Hepatocyte (in vitro differentiated cells): ENCODE measurements at regions not wholly inside any gene's neighbourhood (a gene's known extent, or its start where the extent isn't known, plus 50 kb on each side); places are given as distances from the start of the nearest gene placed in this dataset.
"Not testable (repeated sequence)": the region's sequence is repeated elsewhere in the genome, so short reads cannot be mapped to it uniquely, and the experiment has no call there.

Source experiments
- DNase-seq: peaks from one replicate; pipeline ENCODE4 v3.0.0-alpha.2; 2016; ENCODE audit warnings: low spot score
- H2AFZ ChIP-seq: fragments of 200-600 bp; sonication (generic); 2 replicates; pipeline ENCODE4 v1.6.0; 2016; ENCODE audit warnings: antibody characterized with exemption, mild to moderate bottlenecking
- H3K27ac ChIP-seq: fragments of 200-600 bp; sonication (generic); 2 replicates; pipeline ENCODE4 v1.5.1; 2016; ENCODE audit warnings: mild to moderate bottlenecking
- H3K27me3 ChIP-seq: fragments of 200-600 bp; sonication (generic); 2 replicates; pipeline ENCODE4 v1.6.1; 2016
- H3K36me3 ChIP-seq: fragments of 200-600 bp; sonication (generic); replicated peaks from 2 replicates; pipeline ENCODE4 v1.5.1; 2016; ENCODE audit warnings: low read depth; ENCODE audit not compliant: insufficient read depth
- H3K4me1 ChIP-seq: fragments of 200-600 bp; sonication (generic); 2 replicates; pipeline ENCODE4 v1.5.1; 2016; ENCODE audit warnings: mild to moderate bottlenecking, moderate library complexity; ENCODE audit not compliant: insufficient read depth
- H3K4me2 ChIP-seq: fragments of 200-600 bp; sonication (generic); 2 replicates; pipeline ENCODE4 v1.6.0; 2016
- H3K4me3 ChIP-seq: fragments of 200-600 bp; sonication (generic); 2 replicates; pipeline ENCODE4 v1.5.1; 2016; ENCODE audit warnings: mild to moderate bottlenecking
- H3K79me2 ChIP-seq: fragments of 200-600 bp; sonication (generic); 2 replicates; pipeline ENCODE4 v1.6.0; 2017; ENCODE audit warnings: mild to moderate bottlenecking
- H3K9me2 ChIP-seq: fragments of 200-600 bp; sonication (generic); replicated peaks from 2 replicates; pipeline ENCODE4 v1.6.0; 2017; ENCODE audit warnings: mild to moderate bottlenecking; ENCODE audit not compliant: insufficient read depth
- H3K9me3 ChIP-seq: fragments of 200-600 bp; sonication (generic); 2 replicates; pipeline ENCODE4 v1.5.1; 2016; ENCODE audit warnings: low read depth, mild to moderate bottlenecking
- H4K20me1 ChIP-seq: fragments of 200-600 bp; sonication (generic); 2 replicates; pipeline ENCODE4 v1.6.0; 2016; ENCODE audit warnings: mild to moderate bottlenecking; ENCODE audit not compliant: insufficient read depth, poor library complexity, severe bottlenecking
- EZH2 ChIP-seq: fragments of 200-600 bp; sonication (generic); IDR thresholded peaks from 2 replicates; pipeline ENCODE4 v1.6.1; 2016; ENCODE audit warnings: antibody characterized with exemption, mild to moderate bottlenecking, borderline replicate concordance
- EZH2phosphoT487 ChIP-seq: fragments of 200-600 bp; sonication (generic); IDR thresholded peaks from one replicate; pipeline ENCODE4 v1.6.1; 2018; ENCODE audit warnings: antibody characterized with exemption, mild to moderate bottlenecking, low read depth, moderate library complexity; ENCODE audit not compliant: unreplicated experiment, severe bottlenecking
- WGBS: methylation state at CpG from one replicate; pipeline ENCODE4 v1.1.6; 2016; ENCODE audit warnings: low lambda C conversion rate; ENCODE audit errors: missing lambda C conversion rate; 5-methylcytosine and 5-hydroxymethylcytosine counted together
- TF ChIP-seq, protein P1 (sequence below): fragments of 200-600 bp; sonication (generic); IDR thresholded peaks from 2 replicates; pipeline ENCODE4 v1.5.1; 2016; ENCODE audit warnings: antibody characterized with exemption, mild to moderate bottlenecking; ENCODE audit not compliant: poor library complexity

- H3K4me3 ChIP-seq: no peak overlapping the region
- no peak overlapping the region for H3K27ac ChIP-seq
These were observed 160.4 kb upstream of the SSTR1 start for GRCh38 chr14:38047195-38047902.

GRCh38 chr14:38053666-38054065 is 154.0 kb upstream of the SSTR1 start:
- H3K79me2 ChIP-seq: no peaks in the 10 kb centered on the region
- no peaks in the 10 kb centered on the region for H3K4me1 ChIP-seq
- H4K20me1 ChIP-seq: no peaks in the 10 kb centered on the region
- H3K9me2 ChIP-seq: no peaks in the 10 kb centered on the region
- H3K36me3 ChIP-seq: no peaks in the 10 kb centered on the region
- no peak overlapping the region for H2AFZ ChIP-seq
- TF ChIP-seq EZH2 (no peak), EZH2phosphoT487 (no peak)
- TF ChIP-seq, protein P1, sequence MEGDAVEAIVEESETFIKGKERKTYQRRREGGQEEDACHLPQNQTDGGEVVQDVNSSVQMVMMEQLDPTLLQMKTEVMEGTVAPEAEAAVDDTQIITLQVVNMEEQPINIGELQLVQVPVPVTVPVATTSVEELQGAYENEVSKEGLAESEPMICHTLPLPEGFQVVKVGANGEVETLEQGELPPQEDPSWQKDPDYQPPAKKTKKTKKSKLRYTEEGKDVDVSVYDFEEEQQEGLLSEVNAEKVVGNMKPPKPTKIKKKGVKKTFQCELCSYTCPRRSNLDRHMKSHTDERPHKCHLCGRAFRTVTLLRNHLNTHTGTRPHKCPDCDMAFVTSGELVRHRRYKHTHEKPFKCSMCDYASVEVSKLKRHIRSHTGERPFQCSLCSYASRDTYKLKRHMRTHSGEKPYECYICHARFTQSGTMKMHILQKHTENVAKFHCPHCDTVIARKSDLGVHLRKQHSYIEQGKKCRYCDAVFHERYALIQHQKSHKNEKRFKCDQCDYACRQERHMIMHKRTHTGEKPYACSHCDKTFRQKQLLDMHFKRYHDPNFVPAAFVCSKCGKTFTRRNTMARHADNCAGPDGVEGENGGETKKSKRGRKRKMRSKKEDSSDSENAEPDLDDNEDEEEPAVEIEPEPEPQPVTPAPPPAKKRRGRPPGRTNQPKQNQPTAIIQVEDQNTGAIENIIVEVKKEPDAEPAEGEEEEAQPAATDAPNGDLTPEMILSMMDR: no peak
- H3K27me3 ChIP-seq: no peaks in the 10 kb centered on the region
- no peak overlapping the region for H3K4me2 ChIP-seq
- no peak overlapping the region for H3K27ac ChIP-seq
- no peak for DNase-seq
- H3K4me3 ChIP-seq: no peak overlapping the region
- H3K9me3 ChIP-seq: no peaks in the 10 kb centered on the region

More at GRCh38 chr14:38047195-38047902, 160.4 kb upstream of the SSTR1 start:
- H3K4me1 ChIP-seq: no peaks in the 10 kb centered on the region
- TF ChIP-seq, protein P1: no peak
- TF ChIP-seq EZH2 (no peak), EZH2phosphoT487 (no peak)
- H3K36me3 ChIP-seq: no peaks in the 10 kb centered on the region
- 80% methylated on average over 2 of the region's 2 CpGs for WGBS
- no peaks in the 10 kb centered on the region for H3K79me2 ChIP-seq
- H3K4me2 ChIP-seq: no peak overlapping the region
- H3K27me3 ChIP-seq: no peaks in the 10 kb centered on the region
- H3K9me3 ChIP-seq: no peaks in the 10 kb centered on the region
- H2AFZ ChIP-seq: no peak overlapping the region
- H4K20me1 ChIP-seq: no peaks in the 10 kb centered on the region
- no peak for DNase-seq
- no peaks in the 10 kb centered on the region for H3K9me2 ChIP-seq

DNA sequence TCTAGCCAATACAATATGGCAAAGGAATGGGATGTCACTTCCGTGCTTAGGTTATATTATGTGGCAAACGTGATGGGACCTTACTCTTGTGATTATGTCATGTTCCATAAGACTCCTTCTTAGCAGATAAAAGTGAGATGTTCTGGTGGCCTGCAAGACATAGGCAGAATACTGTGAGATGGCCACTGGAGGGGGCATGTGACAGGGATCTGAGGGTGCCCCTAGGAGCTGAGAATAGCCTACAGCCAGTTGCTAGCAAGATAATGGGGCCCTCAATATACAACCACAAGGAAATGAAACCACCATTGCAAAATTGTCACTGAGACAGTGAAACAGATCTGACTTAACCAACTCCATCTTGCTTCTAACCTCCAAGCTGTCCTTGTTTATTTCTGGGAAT is 151.4 kb upstream of the SSTR1 start:
- no peaks in the 10 kb centered on the region for H3K79me2 ChIP-seq
- H3K36me3 ChIP-seq: no peaks in the 10 kb centered on the region
- H4K20me1 ChIP-seq: no peaks in the 10 kb centered on the region
- no peak for TF ChIP-seq EZH2
- no peak for TF ChIP-seq EZH2phosphoT487
- TF ChIP-seq, protein P1: no peak
- H3K9me2 ChIP-seq: no peaks in the 10 kb centered on the region
- no peaks in the 10 kb centered on the region for H3K27me3 ChIP-seq
- no peaks in the 10 kb centered on the region for H3K9me3 ChIP-seq
- no peak overlapping the region for H2AFZ ChIP-seq
- no peak overlapping the region for H3K4me2 ChIP-seq
- no peak overlapping the region for H3K27ac ChIP-seq
- DNase-seq: no peak
- no peak overlapping the region for H3K4me3 ChIP-seq
- no peaks in the 10 kb centered on the region for H3K4me1 ChIP-seq
- WGBS: 87% methylated on average over 2 of the region's 2 CpGs

DNA sequence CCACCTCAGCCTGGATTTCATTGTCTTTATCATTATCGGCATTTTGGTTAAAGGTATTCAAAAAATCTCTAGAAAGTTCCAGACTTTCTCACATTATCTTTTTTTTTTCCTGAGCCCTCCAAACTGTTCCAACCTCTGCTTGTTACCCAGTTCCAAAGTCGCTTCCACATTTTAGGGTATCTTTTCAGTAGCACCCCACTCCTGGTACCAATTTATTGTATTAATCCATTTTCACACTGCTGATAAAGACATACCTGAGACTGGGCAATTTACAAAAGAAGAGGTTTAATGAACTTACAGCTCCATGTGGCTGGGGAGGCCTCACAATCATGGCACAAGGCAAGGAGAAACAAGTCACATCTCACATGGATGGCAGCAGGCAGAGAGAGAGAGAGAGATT is 145.5 kb upstream of the SSTR1 start:
- not testable (repeated sequence) for H2AFZ ChIP-seq, H4K20me1 ChIP-seq, H3K9me2 ChIP-seq, H3K9me3 ChIP-seq, H3K79me2 ChIP-seq, H3K4me1 ChIP-seq, H3K27ac ChIP-seq, H3K4me3 ChIP-seq, H3K36me3 ChIP-seq, DNase-seq, H3K4me2 ChIP-seq, H3K27me3 ChIP-seq
- 93% methylated on average over 2 of the region's 2 CpGs for WGBS
